HPDE6-E6E7 (cell line): ENCODE measurements at regions not wholly inside any gene's neighbourhood (a gene's known extent, or its start where the extent isn't known, plus 50 kb on each side); places are given as distances from the start of the nearest gene placed in this dataset.

Experiments used
- DNase-seq: peaks from one replicate; pipeline ENCODE4 v3.0.0; 2011; ENCODE audit warnings: missing footprints; ENCODE audit errors: extremely low spot score

DNA sequence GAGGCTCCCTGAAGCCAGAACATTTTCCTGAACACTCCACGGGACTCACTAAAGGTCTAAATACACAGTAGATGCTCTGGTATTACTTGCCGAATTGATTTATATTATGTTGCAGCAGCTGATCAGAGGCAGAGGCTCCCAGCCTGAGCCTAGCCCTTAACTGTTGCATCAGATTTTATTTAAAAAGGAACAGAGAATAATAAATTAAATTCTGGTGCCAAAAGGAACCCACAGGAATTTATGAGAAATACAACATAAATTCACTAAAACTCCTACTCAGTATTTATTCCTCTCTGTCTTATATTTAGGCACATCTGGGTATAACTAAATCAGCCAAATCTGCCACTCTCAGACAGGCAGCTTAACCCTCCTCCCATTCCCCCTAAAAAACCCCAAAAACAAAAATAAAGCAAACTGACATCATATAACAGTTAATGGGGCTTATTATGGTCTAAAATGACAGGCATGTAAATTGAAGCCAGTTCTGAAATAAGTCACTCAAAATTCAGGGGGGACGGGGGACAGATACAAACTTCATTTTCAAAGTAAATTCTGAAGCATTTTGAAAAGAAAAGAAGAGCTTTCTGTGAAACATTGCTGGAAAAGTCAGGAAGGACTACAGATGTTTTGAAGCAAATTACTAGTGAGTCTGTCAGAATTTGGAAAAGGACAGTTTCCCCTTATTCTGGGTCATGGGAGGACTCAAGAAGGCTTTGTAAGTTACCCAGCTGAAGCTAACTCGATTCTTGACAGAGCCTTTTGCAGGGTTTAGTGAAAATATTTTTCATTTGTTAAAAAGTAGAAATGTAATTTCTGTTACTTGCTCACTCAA lies 53.8 kb upstream of the CORO2B start:
- DNase-seq: no peak

DNA sequence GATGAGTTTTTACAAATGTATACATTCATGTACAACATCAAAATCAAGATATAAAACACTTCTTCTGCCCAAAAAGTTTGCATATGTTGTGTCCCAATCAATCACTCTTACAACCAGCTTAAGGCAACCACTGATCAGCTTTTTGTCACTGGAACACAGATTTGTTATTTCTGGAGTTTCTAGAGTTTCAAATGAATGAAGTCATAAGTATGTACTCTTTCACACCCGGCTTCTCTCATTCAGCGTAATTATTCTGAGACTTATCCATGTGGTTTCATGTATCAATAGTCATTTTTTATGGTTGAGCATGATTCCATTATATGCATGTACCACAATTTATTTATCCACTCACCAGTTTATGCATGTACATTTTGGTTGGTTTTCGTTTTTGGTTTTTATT lies 53.0 kb upstream of the CORO2B start:
- no peak for DNase-seq

DNA sequence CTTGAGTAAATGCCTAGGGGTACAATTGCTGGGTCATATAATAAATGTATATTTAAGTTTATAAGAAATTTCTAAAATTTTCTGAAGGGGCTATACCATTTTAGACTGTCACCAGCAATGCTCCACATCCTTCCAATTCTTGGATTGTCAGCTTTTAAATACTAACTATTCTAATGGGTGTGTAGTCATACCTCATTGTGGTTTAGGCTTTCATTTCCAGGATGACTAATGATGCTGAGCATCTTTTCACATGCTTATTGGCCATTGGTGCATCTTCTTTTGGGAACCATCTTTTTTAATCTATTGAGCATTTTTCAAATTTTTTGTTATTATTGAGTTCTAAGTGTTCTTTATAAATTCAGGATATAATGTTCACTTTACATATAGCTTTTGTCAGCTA lies 52.5 kb upstream of the CORO2B start:
- no peak for DNase-seq

DNA sequence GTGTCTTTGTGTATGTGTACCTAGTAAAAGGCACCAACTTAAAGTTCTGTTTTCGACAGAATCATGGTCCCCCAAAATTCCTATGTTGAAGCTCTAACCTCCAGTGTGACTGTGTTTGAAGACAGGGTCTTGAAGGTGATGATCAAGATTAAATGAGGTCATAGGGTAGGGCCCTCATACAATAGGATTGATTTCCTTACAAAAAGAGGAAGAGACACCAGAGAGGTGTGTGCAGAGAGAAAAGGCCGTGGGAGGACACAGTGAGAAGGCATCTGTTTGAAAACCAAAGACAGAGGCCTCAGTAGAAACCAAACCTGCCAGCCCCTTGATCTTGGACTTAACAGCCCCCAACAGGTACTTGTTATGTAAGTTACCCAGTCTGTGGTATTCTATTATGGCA lies 52.0 kb upstream of the CORO2B start:
- DNase-seq: no peak

- peak; percentile 28 for DNase-seq
Observed at GRCh38 chr15:68528626-68529290, 50.0 kb upstream of the CORO2B start.
